PC-3 (cell line): ENCODE measurements at regions not wholly inside any gene's neighbourhood (a gene's known extent, or its start where the extent isn't known, plus 50 kb on each side); places are given as distances from the start of the nearest gene placed in this dataset.
A peak's percentile ranks its signal among the peaks of the same experiment; 100 is the strongest.
"Not testable (repeated sequence)": the region's sequence is repeated elsewhere in the genome, so short reads cannot be mapped to it uniquely, and the experiment has no call there.

Experiments used
- ATAC-seq: fragments of 200-7000 bp; cut with Tn5 transposase; 2 replicates; pipeline ENCODE4 v1.9.1; 2020; ENCODE audit warnings: mild to moderate bottlenecking, moderate library complexity
- BruUV-seq: library from RNA; stranded (reverse); fragments of 400-500 nt; replicated peaks from 2 replicates; lab custom pipeline; 2021; lab: Mats Ljungman, UMichigan
- CTCF ChIA-PET: fragments of 300-600 bp; sonication (Branson Sonifier 250); formaldehyde crosslinking; loops from one replicate; lab custom pipeline; 2022; ENCODE audit warnings: antibody characterized with exemption; lab: Charles Lee
- POLR2A ChIA-PET: fragments of 300-600 bp; sonication (Branson Sonifier 250); formaldehyde crosslinking; loops from one replicate; lab custom pipeline; 2022; ENCODE audit warnings: antibody characterized with exemption; ENCODE audit not compliant: unreplicated experiment; lab: Charles Lee
- DNase-seq: peaks from one replicate; pipeline ENCODE4 v3.0.0-alpha.2; 2015
- H2AFZ ChIP-seq: fragments of 300-600 bp; sonication (generic); 2 replicates; pipeline ENCODE4 v1.6.0; 2016; ENCODE audit warnings: antibody characterized with exemption, low read length
- H3F3A ChIP-seq: fragments of 300-600 bp; sonication (generic); one replicate; pipeline ENCODE4 v1.6.0; 2017; ENCODE audit warnings: antibody characterized with exemption, low read length, control low read depth, mild to moderate bottlenecking; ENCODE audit not compliant: unreplicated experiment
- H3K27ac ChIP-seq: fragments of 300-600 bp; sonication (generic); 2 replicates; pipeline ENCODE4 v1.5.1; 2016; ENCODE audit warnings: mild to moderate bottlenecking, low read length
- H3K27me3 ChIP-seq: fragments of 300-600 bp; sonication (generic); 2 replicates; pipeline ENCODE4 v1.6.1; 2016; ENCODE audit warnings: low read length, mixed read lengths
- H3K36me3 ChIP-seq: fragments of 300-600 bp; sonication (generic); 2 replicates; pipeline ENCODE4 v1.6.1; 2016; ENCODE audit warnings: low read depth, mixed run types, low read length, mixed read lengths
- H3K4me1 ChIP-seq: fragments of 300-600 bp; sonication (generic); 2 replicates; pipeline ENCODE4 v1.5.1; 2016; ENCODE audit warnings: low read length; ENCODE audit not compliant: insufficient read depth
- H3K4me2 ChIP-seq: fragments of 300-600 bp; sonication (generic); 2 replicates; pipeline ENCODE4 v1.6.0; 2016; ENCODE audit warnings: low read length
- H3K4me3 ChIP-seq: fragments of 300-600 bp; sonication (generic); 2 replicates; pipeline ENCODE4 v1.5.1; 2016; ENCODE audit warnings: mild to moderate bottlenecking, low read length, mixed read lengths
- H3K79me2 ChIP-seq: fragments of 300-600 bp; sonication (generic); 2 replicates; pipeline ENCODE4 v1.6.1; 2017; ENCODE audit warnings: low read length, mixed read lengths
- H3K9ac ChIP-seq: fragments of 300-600 bp; sonication (generic); 2 replicates; pipeline ENCODE4 v1.6.0; 2016; ENCODE audit warnings: mild to moderate bottlenecking, low read length
- H3K9me2 ChIP-seq: fragments of 300-600 bp; sonication (generic); replicated peaks from 2 replicates; pipeline ENCODE4 v1.6.1; 2016; ENCODE audit warnings: mixed run types, low read length, mixed read lengths
- H3K9me3 ChIP-seq: fragments of 300-600 bp; sonication (generic); 2 replicates; pipeline ENCODE4 v1.6.1; 2016; ENCODE audit warnings: low read length, mixed read lengths
- H4K20me1 ChIP-seq: fragments of 300-600 bp; sonication (generic); 2 replicates; pipeline ENCODE4 v1.6.1; 2016; ENCODE audit warnings: low read length, mixed read lengths
- EZH2 ChIP-seq: fragments of 300-600 bp; sonication (generic); IDR thresholded peaks from one replicate; pipeline ENCODE4 v1.6.1; 2017; ENCODE audit warnings: antibody characterized with exemption, mild to moderate bottlenecking, low read length; ENCODE audit not compliant: unreplicated experiment
- EZH2phosphoT487 ChIP-seq: fragments of 300-600 bp; sonication (generic); IDR thresholded peaks from 2 replicates; pipeline ENCODE4 v1.6.1; 2018; ENCODE audit warnings: mild to moderate bottlenecking, antibody characterized with exemption, low read length, borderline replicate concordance
- intact Hi-C: fragments of 100-400 bp; cut with micrococcal nuclease; formaldehyde crosslinking; loops from 2 replicates; pipeline ENCODE4 v1.9.0; 2023
- TF ChIP-seq, protein P1 (sequence below): fragments of 300-600 bp; sonication (generic); conservative IDR thresholded peaks from 2 replicates; pipeline ENCODE4 v1.5.1; 2017; ENCODE audit warnings: antibody characterized with exemption, low read depth, mild to moderate bottlenecking, low read length

DNA sequence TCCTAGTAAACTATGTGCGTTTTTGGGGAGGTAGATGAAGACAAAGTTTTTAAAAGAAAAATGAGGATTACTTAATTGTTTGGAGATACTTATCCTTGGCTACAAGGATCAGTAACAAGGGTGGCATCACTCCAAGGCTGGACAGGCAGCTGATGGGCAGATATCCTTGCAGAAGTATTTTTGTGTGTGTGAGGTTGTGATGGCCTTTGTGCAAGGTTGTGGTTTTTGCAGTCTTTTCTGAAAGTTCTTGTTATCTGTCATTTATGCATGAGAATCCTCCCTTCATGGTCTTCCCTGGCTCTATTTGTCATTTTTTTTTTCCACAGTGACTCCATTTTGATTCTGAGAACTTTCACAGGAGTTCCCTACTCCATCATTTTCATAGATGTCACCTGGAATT lies 96.0 kb upstream of the C1GALT1C1 start:
- no peak overlapping the region for H3K4me2 ChIP-seq
- ATAC-seq (no peak), DNase-seq (no peak)
- no peaks in the 10 kb centered on the region for H3K9me2 ChIP-seq
- no peaks in the 10 kb centered on the region for H3K4me1 ChIP-seq
- H2AFZ ChIP-seq, result no peak overlapping the region
- H3K27ac ChIP-seq, result no peak overlapping the region
- POLR2A ChIA-PET, result no interaction called here
- no peak overlapping the region for H3K4me3 ChIP-seq
- BruUV-seq, result no TSS peak
- H4K20me1 ChIP-seq, result no peaks in the 10 kb centered on the region
- H3K9me3 ChIP-seq, result no peaks in the 10 kb centered on the region
- TF ChIP-seq EZH2, result no peak
- TF ChIP-seq, protein P1, sequence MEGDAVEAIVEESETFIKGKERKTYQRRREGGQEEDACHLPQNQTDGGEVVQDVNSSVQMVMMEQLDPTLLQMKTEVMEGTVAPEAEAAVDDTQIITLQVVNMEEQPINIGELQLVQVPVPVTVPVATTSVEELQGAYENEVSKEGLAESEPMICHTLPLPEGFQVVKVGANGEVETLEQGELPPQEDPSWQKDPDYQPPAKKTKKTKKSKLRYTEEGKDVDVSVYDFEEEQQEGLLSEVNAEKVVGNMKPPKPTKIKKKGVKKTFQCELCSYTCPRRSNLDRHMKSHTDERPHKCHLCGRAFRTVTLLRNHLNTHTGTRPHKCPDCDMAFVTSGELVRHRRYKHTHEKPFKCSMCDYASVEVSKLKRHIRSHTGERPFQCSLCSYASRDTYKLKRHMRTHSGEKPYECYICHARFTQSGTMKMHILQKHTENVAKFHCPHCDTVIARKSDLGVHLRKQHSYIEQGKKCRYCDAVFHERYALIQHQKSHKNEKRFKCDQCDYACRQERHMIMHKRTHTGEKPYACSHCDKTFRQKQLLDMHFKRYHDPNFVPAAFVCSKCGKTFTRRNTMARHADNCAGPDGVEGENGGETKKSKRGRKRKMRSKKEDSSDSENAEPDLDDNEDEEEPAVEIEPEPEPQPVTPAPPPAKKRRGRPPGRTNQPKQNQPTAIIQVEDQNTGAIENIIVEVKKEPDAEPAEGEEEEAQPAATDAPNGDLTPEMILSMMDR, result no peak
- TF ChIP-seq EZH2phosphoT487, result no peak
- no peak overlapping the region for H3K9ac ChIP-seq
- intact Hi-C loops, result no loop called here
- H3K79me2 ChIP-seq, result no peaks in the 10 kb centered on the region
- H3K36me3 ChIP-seq, result no peaks in the 10 kb centered on the region
- no peaks in the 10 kb centered on the region for H3K27me3 ChIP-seq
- H3F3A ChIP-seq, result no peaks in the 10 kb centered on the region
- CTCF ChIA-PET, result no interaction called here

DNA sequence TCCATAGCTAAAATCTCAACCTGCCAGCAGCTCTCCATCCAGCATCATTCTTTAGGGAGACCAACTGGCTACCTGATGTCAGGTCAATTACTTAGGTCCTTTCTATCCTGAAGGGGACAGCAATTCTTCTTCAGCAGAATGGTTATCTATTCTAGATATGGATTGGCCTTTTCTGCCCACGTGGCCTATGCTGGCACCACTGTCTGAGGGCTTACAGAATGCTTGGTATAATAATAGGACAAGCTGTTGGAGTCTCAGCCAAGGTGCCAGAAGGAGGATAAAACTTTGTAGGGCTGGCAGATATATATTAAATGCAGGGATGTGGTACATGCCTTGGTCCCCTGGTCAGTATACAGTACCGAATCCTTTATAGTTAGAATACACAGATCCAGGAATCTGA lies 89.8 kb upstream of the C1GALT1C1 start:
- H2AFZ ChIP-seq, result no peak overlapping the region
- H3K36me3 ChIP-seq, result no peaks in the 10 kb centered on the region
- no peaks in the 10 kb centered on the region for H4K20me1 ChIP-seq
- no peak overlapping the region for H3K9ac ChIP-seq
- H3K4me3 ChIP-seq, result no peak overlapping the region
- H3K4me1 ChIP-seq, result no peaks in the 10 kb centered on the region; the same call in 1 of the 2 replicates
- intact Hi-C loops, result no loop called here
- no TSS peak for BruUV-seq
- no peaks in the 10 kb centered on the region for H3K9me2 ChIP-seq
- no peak for ATAC-seq
- H3K79me2 ChIP-seq, result no peaks in the 10 kb centered on the region
- no peak overlapping the region for H3K4me2 ChIP-seq
- no peaks in the 10 kb centered on the region for H3K27me3 ChIP-seq
- H3K27ac ChIP-seq, result no peak overlapping the region
- no peaks in the 10 kb centered on the region for H3K9me3 ChIP-seq
- POLR2A ChIA-PET, result no interaction called here
- no peak for TF ChIP-seq EZH2
- TF ChIP-seq, protein P1, result no peak
- no peak for DNase-seq
- H3F3A ChIP-seq, result no peaks in the 10 kb centered on the region
- CTCF ChIA-PET, result no interaction called here

DNA sequence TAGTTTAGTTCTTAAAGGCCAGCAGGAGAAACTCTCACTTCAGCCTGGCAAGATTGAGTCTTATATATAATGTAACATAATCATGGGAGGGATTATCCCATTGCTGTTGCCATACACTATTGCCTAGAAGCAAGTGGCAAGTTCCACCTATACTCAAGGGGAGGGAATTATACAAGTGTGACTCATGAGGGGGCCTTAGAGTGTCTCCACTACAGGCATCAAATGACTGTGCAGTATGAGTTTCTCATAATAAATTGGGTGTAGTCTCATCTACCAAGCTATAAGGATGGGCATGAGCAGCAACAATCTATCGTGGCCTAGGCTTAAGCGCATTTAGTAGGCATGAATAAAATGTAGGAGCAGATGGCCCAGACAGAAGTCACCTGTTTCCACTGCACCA lies 89.1 kb upstream of the C1GALT1C1 start:
- TF ChIP-seq EZH2phosphoT487, result no peak
- no peak for TF ChIP-seq EZH2
- no peaks in the 10 kb centered on the region for H3K9me3 ChIP-seq
- no peaks in the 10 kb centered on the region for H3F3A ChIP-seq
- no peaks in the 10 kb centered on the region for H3K36me3 ChIP-seq
- no peaks in the 10 kb centered on the region; the same call in 1 of the 2 replicates for H3K4me1 ChIP-seq
- H4K20me1 ChIP-seq, result no peaks in the 10 kb centered on the region
- H2AFZ ChIP-seq, result no peak overlapping the region
- no peak overlapping the region for H3K9ac ChIP-seq
- no peak overlapping the region for H3K27ac ChIP-seq
- no peak overlapping the region for H3K4me3 ChIP-seq
- DNase-seq, result peak; percentile 30
- H3K79me2 ChIP-seq, result no peaks in the 10 kb centered on the region
- CTCF ChIA-PET, result no interaction called here
- H3K9me2 ChIP-seq, result no peaks in the 10 kb centered on the region
- no peaks in the 10 kb centered on the region for H3K27me3 ChIP-seq
- intact Hi-C loops, result no loop called here
- POLR2A ChIA-PET, result no interaction called here
- BruUV-seq, result no TSS peak
- H3K4me2 ChIP-seq, result no peak overlapping the region
- ATAC-seq, result peak; percentile 63; the same call in 1 of the 2 replicates

DNA sequence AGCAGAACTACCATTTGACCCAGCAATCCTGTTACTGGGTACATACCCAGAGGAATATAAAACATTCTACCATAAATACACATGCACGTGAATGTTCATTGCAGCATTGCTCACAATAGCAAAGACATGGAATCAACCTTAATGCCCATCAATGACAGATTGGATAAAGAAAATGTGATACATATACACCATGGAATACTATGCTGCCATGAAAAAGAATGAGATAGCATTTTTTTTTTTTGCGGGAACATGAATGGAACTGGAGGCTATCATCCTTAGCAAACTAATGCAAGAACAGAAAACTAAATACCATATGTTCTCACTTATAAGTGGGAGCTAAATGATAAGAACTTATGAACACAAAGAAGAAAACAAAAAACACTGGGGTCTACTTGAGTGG lies 72.5 kb upstream of the C1GALT1C1 start:
- H2AFZ ChIP-seq, H3K9ac ChIP-seq, H3F3A ChIP-seq, H3K36me3 ChIP-seq, H3K9me2 ChIP-seq, H4K20me1 ChIP-seq, intact Hi-C loops, ATAC-seq, H3K79me2 ChIP-seq, H3K9me3 ChIP-seq, BruUV-seq, H3K4me1 ChIP-seq, H3K27me3 ChIP-seq, CTCF ChIA-PET, H3K4me2 ChIP-seq, H3K27ac ChIP-seq, DNase-seq, H3K4me3 ChIP-seq, POLR2A ChIA-PET: not testable (repeated sequence)
